ENCODE measurements at regions not wholly inside any gene's neighbourhood (a gene's known extent, or its start where the extent isn't known, plus 50 kb on each side); places are given as distances from the start of the nearest gene placed in this dataset.

GRCh38 chrX:146451136-146451535, 358.4 kb upstream of the CXorf51B start:
- TF ChIP-seq PHF20 (IDR thresholded peaks at IDR 0.05; ENCODE audit: partially characterized antibody), result no peak
- no peak for TF ChIP-seq ZNF655 (CRISPR knock-in tag; IDR thresholded peaks at IDR 0.05)
- no peak for TF ChIP-seq CTCF (IDR thresholded peaks at IDR 0.05 in 2 of 3, conservative IDR thresholded peaks at IDR 0.05 in 1 of 3; ENCODE audit: insufficient read depth in 2 of 3, low read depth in 1 of 3, low read length in 3 of 3)
- no peak for TF ChIP-seq MAX (CRISPR knock-in tag; IDR thresholded peaks at IDR 0.05)
- no peak for TF ChIP-seq FIP1L1 (IDR thresholded peaks at IDR 0.05; ENCODE audit: low read depth, low read length, poor library complexity, severe bottlenecking)
- TF ChIP-seq ATF3 (IDR thresholded peaks at IDR 0.05), result no peak
- no peak for TF ChIP-seq ATF3 (CRISPR knock-in tag; conservative IDR thresholded peaks at IDR 0.05)
- no peak for TF ChIP-seq ZBTB17 (CRISPR knock-in tag; IDR thresholded peaks at IDR 0.05)
- TF ChIP-seq MEF2A (IDR thresholded peaks at IDR 0.05; ENCODE audit: control insufficient read depth, low read depth, low read length), result no peak
- TF ChIP-seq USF2 (CRISPR knock-in tag; IDR thresholded peaks at IDR 0.05), result no peak

Data from K562 (cell line).